NCI-H2227 treated with DMSO at 0.1 percent for 48 hours (cell line): ENCODE measurements at regions not wholly inside any gene's neighbourhood (a gene's known extent, or its start where the extent isn't known, plus 50 kb on each side); places are given as distances from the start of the nearest gene placed in this dataset.
"Not testable (repeated sequence)": the region's sequence is repeated elsewhere in the genome, so short reads cannot be mapped to it uniquely, and the experiment has no call there.

Experiments used
- DNase-seq: peaks from one replicate; lab custom pipeline; 2025; lab: John Stamatoyannopoulos, UW

DNA sequence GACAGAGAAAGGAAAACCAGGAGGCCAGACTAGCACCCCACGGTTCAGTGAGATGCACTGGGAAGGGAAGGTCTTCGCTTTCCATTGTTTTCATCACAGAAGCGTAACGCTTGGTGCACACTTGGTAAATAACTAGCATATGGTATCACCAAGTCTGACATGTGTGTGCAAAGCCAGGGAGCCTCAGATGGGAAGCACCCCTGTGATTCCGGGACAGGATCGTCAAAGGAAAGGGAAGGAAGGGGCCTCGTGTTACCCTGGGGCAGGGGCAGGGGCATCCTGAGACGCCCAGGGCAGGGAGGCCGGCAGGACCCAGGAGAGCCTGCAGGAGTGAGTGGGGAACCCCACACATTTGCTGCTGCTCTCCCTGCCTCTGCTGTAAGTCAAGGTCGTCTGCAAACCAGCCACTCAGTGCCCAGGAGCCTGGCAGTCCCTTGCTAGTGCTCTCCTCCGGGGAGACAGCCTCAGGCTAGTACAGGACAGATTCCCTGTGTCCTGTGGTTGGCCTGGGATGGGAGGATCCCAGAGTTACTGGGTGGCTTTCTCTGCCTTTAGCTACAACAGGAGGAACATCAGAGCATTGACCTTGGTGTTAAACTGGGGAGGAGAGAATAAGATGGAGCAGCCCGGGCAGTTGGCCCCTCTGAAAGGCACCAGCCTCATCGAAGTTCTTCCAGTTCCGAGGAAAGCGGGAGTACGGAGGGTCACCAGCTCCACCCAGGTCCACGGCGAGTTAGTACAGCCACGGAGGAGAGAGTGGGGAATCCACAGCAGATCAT, 192.5 kb downstream of the NDUFA10 start:
- DNase-seq, result no peak

DNA sequence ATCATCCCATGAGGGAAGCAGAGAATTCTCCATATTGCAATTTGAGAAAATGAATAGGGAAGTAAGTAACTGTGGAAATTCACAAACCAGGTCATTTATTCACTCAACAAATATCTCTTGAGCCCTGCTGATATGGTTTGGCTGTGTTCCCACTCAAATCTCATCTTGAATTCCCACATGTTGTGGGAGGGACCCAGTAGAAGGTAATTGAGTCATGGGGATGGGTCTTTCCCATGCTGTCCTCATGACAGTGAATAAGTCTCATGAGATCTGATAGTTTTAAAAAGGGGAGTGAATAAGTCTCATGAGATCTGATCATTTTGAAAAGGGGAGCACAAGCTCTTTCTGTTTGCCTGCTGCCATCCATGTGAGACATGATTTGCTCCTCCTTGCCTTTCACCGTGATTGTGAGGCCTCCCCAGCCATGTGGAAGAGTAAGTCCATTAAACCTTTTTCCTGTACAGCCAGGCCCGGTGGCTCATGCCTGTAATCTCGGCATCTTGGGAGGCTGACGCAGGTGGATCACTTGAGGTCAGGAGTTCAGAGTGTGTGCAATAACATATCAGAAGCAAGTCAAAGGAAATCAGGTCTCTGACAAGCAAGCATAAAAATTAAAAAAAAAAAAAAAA, 193.2 kb downstream of the NDUFA10 start:
- DNase-seq, result no peak

DNA sequence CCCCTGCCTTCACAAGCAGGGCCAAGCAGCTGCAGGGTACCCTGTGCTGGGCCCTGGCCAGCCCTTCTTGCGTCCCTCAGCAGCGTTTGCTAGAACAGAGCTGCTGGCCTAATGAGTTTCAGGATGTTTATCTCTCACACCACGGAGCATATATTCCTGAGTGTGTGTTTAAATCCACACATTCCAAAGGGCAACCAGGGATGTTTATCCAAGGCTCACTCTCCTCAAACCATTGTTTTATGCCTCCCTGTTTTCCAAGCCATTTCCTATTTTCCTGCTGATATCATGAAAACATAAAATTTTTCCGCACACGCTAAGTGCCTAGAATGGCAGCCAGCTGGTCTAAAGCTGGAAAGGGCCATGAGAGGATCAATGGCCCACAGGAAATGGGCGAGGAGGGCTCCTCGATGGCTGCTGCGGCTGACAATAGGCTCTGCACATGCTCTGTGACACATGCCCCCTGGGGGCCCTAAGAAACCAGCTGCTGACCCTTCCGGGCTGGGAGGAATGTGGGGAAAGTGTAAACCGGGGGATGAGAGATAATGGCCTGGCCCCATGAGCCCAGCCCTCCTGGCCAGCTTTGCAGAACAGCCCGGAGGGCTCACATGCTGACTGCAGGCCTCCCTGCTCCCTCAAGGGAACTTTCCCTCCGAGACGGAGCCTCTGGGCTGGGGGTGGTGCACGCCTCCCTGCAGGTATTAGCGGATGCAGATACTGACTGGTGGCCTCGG, 194.0 kb downstream of the NDUFA10 start:
- no peak for DNase-seq

DNA sequence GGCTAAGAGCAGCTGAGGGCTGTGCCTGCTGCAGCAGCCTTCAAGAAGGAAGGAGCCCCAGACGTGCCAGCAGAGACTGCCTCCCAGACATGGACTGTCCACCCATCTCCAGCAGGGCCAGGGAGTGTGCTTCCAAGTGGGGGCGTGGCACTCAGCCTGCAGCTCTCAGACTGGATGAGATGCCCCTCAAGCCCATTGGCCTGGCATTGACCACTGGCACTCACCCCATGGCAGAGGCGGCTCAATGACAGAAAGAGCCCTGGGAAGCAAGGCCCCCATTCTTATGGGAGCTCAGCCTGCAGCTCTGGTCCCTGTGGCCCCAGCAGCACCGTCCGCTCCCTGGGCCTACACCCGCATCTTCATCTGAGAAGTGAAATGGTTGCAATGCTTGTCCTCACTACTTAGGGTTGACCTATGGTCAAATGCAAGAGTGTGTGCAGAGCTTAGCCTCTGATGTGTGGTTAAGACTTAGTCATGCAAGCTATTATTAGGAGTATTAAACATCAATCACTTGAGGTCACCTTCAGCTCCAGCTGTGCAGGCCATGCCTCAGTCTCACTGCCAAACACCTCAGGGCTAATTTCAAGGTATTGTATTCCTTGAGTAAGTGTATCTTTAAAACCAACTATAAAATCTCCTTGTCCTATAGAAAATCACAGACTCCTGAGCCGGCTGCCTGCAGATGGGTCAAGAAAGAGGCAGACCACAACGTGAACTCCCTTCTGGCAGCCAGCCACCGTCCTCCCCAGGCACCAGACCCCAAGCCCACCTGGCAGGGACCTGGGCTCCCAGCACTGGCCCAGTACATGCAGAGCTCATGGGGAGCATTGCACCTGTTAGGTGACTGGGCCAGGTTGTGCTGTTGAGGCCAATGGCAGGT, 194.8 kb downstream of the NDUFA10 start:
- no peak for DNase-seq

DNA sequence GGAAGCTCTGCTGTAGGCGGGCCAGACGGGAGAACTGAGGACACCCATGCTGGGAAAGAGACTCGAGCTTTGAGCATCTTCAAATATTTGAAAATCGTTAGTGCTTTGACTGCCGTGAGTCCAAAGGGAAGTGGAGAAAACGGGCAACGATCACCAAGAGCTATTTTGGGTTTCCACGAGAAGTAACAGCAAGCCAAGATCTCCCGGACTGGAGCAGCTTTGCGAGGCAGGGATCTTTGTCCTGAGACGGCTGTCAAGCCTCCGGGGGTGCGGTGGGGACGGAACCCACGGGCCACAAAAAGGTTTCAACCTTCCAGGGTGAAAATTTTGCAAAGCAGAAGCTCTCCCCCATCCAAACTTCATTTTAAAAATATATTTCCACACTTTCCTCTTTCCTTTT, 195.8 kb downstream of the NDUFA10 start:
- DNase-seq, result no peak

DNA sequence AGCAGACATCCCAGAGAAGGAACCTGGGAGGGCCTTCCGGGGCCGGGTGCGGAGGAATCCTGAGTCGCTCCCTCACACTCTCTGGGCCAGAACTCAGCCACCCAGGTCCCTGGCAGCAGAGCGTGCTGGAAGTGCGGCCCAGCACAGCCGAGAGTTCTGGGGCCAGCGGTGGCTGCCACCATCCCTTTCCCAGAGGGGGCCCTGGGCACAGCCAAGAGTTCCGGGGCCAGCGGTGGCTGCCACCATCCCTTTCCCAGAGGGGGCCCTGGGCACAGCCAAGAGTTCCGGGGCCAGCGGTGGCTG, 196.2 kb downstream of the NDUFA10 start:
- not testable (repeated sequence) for DNase-seq

DNA sequence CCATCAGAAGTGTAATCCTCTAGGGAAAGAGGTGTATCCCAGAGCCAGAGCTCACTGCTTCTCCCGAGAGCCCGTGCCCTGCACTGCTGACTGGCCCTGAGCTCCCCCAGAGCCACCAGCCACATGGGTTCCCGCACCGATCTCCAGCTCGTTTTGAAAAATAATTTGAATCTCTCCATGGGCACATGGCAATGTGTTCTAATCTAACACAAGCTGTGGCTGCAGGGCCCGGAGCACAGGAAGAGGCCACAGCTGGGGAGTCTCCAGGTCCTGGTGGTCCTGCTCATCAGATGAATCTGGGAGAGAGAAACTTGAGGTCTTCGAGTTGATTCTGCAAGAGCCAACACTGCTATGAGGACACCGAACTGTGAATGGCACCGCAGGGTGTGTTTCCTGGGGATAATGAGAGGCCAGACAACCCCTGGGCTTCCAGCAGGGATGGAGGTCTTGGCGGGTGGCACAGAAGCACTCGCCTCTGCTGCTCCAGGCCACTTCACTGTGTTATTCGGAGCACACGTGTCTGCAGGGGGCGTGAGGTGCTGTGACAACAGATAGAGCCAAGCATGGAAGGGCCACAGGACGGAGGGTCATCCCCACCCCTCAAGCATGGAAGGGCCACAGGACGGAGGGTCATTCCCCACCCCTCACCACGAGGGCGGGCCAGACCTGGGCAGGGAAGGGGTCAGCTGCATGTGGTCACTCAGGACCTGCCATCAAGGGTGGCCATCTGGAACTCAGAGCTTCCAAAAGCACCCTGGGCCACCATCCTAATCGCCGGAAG, 196.8 kb downstream of the NDUFA10 start:
- DNase-seq, result no peak

DNA sequence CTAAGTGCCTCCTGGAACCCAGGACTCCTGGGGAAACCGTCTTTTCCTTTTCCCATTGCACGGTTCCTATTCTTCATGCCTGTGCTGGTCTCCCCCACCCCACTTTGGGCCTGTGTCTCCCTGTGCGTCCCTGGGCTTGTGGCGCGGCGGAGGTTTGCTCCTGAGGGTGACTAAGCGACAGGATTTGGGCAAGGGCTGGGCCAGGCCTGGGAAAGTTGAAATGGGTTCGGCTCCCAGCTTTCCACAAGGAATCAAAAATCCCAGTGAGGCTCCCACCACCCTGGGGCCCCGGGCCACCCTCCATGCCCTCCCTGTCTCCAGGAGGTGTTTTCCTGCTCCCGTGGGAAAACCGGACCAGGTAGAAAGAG, 197.6 kb downstream of the NDUFA10 start:
- DNase-seq, result no peak

DNA sequence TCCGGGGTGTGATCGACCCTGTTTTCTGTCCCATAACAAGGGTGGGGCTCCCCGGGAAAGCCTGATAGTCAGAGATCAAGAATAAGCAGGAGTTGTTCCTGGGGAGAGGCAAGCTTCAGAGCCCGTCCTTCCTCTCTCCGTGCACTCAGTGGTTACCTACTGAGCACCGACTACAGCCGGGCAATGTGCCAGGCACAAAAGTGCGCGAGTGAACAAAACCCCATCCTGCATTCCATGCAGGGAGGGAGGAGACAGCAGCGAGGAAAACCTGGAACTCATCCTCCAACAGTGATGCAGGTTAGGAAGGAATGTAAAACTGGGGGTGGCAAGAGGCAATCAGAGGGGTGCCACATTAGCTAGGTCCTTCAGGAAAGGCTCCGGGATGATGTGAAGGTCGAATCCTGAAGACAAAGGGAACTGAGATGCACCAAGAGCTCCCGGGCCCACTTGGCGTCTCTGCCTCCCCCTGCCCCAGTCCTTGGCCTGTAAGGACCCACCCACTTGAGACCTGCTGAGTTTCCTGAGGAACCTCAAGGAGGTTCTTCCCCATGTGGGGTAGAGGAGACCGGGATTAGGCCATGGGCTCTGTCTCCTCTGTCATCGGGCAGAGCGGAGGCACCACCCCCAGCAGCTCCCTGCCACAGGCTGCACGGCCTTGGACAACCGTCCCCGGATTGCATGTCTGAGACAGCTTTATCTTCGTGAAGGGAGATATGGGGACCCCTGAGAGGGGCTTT, 198.2 kb downstream of the NDUFA10 start:
- no peak for DNase-seq

DNA sequence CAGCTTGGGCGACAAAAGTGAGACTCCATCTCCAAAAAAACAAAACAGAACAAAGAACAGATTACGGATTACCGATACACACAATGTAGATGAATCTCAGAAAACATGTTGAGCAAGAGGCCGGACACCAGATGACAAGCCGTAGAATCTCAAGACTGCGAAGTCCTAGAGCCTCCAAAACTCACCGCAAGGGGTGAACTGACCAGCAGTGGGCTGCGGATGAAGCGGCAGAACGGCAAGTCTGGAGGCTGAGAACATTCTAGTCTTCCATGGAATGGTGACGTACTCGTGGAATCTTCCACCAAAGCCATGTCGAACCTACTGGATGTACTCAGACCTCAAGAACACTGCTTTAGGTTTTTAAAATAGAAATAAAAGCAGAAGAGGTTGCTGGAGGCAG, 198.8 kb downstream of the NDUFA10 start:
- no peak for DNase-seq

DNA sequence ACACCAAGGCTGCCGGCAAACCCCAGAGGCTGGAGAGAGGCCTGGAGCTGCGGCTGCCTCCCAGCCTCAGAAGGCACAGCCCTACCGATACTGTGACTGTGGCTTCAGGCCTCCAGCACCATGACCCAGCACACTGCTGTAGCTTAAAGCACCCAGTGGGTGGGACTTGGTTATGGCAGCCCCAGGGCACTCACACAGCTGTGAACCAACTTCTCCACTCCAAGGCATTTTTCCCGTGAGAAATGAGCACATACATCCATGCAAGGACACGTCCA, 199.5 kb downstream of the NDUFA10 start:
- DNase-seq, result no peak

DNA sequence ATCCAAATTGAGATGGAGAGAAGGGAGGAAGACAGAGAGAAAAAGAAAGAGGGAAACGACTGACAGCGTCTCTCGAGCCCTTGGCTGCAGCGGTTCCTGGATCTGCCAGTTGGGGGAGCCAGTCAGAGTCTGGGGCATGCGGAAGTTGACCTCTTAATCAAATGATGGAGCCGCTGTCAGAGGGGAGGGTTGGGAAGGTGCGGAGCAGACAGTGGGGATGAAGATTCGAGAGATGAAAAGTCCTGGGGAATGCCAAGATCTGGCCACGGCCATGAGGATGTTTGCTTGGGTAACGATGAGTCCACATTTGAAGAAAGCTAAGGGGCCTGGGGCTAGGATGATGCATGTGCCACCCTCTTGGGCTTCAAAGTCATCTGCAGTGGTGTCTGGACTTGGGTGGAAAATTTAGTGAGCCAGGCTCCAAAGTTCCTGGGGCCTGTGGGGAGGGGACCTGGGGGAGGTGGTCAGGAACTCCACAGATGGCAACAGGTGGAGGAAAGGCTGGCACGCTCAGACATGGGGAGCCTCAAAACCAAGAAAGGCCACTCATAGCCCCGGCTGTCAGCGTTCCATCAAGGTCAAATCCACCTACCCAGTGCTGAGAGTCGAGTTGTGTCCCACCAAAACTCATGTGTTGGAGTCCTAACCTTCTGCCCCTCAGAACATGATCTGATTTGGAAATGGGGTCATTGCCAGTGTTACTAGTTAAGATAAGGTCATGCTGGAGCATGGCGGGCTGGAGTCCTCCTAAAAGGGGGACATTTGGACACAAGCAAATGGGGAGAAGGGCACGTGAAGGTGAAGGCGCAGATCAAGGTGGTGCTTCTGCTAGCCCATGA, 200.1 kb downstream of the NDUFA10 start:
- DNase-seq, result no peak

DNA sequence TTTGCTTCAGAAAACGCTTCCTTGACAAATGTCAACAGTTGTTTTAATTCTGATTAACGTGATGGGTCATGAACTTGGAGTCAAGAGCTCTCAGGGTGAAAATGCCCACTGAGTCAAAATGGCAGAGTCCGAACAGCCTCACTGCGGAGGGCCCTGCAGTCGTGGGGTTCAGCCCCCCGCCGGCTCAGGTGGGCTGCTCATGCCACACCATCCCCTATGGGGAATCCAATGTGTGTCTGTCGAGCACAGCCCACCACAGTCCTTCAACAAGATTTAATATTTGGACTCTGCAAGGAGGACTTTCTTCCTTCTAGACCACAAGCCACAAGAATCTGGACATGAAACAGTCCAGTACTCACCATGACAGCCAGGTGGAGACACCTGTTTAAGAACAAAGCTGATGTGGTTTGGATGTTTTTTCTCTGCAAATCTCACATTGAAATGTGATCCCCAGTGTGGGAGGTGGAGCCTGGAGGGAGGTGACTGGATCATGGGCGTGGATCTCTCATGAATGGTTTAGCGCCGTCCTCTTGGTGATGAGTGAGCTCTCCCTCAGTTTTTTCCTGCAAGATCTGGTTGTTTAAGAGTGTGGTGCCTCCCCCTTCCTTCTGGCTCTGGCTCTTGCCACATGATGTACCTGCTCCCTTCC, 201.0 kb downstream of the NDUFA10 start:
- DNase-seq, result no peak

DNA sequence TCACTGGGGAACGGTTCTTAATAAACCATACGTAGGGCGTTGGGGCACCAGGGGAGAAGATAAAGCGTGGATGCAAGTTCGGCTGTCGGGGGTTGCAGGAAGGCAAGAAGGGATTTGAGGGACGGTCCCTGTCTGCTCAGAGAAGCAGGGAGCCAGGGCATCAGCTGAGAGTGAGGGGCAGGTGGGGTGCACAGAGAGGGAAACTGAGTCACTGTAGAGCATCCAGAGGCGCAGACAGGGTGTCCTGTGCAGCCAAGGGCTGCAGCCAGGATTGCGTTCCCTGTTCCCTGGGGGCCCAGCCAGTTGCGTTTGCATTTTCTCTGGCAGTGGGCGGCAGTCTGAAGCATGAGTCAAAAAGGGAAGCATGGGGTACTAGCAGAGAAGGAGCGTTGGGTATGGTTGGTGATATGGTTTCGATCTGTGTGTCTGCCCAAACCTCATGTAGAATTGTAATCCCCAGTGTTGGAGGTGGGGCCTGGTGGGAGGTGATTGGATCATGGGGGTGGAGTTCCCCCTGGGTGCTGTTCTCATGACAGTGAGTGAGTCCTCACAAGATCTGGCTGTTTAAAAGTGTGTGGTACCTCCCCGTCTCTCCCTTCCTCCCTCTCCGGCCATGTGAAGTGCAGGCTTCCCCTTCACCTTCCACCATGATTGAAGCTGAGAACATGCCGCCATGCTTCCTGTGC, 202.9 kb downstream of the NDUFA10 start:
- DNase-seq, result no peak

DNA sequence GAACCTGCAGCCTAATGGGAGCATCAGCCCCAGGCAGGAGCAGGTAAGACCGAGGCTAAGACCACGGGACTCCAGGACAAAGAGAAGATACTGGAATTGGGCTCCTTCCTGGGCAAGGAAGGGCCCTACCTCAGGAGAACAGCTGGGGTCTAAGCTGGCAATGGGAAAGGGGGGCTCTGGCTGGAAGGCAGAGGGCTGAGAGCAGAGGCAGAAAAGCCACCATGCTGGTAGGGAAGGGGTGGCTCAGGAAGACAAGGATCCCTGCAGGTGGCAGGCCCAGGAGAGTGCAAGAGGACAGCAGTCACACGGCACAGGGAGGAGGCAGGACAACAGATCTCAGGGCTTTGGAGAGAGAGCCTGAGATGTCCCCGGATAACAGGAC, 203.5 kb downstream of the NDUFA10 start:
- DNase-seq, result no peak

DNA sequence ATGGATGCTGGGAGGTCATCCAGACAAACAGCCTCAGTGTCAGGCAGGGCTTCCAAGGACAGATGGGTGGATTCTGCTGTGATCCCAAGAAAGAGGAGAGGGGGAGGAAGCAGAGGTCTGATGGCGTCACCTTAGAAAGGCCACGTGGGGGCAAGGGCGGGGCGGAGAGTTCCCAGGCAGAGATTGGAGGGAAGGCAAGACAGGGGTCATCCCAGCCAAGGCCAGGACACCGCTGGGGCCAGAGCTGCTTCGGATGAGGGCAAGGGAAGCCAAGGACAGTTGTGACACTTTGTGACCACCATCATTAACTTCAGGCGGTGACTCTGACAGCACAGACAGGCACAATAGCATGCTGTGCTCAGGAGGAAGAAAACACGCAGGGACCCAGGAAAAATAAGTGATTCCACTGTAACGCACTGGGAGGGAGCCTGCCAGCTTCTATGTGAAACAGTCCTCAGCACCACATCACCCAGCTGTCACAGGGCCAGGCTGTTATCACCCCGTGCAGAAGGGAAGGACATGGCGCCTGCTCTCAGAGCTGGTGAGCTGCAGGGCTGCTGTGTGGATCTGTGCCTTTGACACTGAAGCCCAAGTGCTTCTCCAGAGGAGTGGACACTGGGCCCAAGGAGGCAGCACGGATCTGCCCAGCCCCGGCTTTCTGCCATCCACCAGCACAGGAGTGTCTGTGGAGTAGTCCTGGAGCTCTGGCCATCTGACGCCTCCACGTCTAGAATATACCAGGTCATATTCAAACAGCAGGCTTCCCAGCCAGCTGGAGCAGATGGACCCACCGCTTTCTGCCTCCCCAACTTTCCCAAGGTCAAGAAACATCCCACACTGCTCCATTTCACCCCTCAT, 204.1 kb downstream of the NDUFA10 start:
- DNase-seq, result no peak

DNA sequence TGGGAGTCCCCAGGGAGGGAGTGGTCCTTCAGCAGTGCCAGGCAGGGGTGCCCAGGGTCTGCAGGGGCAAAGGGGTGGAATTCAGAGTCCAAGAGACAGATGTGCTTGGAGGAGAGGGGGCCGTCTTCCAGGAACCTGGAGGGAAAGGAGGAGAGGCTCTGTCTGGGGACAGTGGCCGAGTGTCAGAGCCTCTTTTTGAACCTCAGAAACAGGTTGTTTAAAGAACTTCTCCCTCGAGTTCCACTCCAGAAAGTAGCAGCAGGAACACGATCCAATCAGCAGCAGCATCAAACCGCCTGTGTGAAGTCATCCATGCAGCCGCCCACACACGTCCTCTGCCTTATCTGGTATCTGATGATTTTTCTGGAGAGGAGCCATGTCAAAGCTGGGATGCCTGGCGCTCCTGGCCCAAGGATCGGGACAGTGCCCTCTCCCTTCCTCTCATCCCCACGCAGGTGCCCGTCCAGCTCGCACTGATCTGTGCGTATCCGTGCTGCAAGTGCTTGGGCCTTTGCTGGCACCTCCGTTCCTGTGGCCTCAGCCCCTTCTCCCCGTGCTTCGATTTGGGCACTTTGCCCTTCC, 205.1 kb downstream of the NDUFA10 start:
- no peak for DNase-seq
